Panc1 (cell line): ENCODE measurements at regions not wholly inside any gene's neighbourhood (a gene's known extent, or its start where the extent isn't known, plus 50 kb on each side); places are given as distances from the start of the nearest gene placed in this dataset.

ENCODE experiments used
- ATAC-seq: fragments of 200-7000 bp; cut with Tn5 transposase; 2 replicates; pipeline ENCODE4 v1.9.1; 2020; ENCODE audit warnings: mild to moderate bottlenecking, moderate library complexity
- BruUV-seq: library from RNA; stranded (reverse); fragments of 400-500 nt; replicated peaks from 2 replicates; lab custom pipeline; 2021; lab: Mats Ljungman, UMichigan
- CTCF ChIA-PET: fragments of 300-600 bp; sonication (Branson Sonifier 250); formaldehyde crosslinking; loops from one replicate; lab custom pipeline; 2022; ENCODE audit warnings: antibody characterized with exemption; lab: Charles Lee
- POLR2A ChIA-PET: fragments of 300-600 bp; sonication (Branson Sonifier 250); formaldehyde crosslinking; loops from one replicate; lab custom pipeline; 2022; ENCODE audit warnings: antibody characterized with exemption; lab: Charles Lee
- DNase-seq: peaks from one replicate; pipeline ENCODE4 v3.0.0-alpha.2; 2010; ENCODE audit warnings: low read depth, low spot score
- H3K27ac ChIP-seq: 2 replicates; pipeline ENCODE4 v1.5.1; 2011; ENCODE audit warnings: mild to moderate bottlenecking, low read length, inconsistent platforms
- H3K27me3 ChIP-seq: fragments of 200-500 bp; sonication (Bioruptor generic); 2 replicates; pipeline ENCODE4 v1.6.0; 2014; ENCODE audit warnings: low read length, inconsistent platforms; ENCODE audit not compliant: control insufficient read depth, insufficient read depth
- H3K36me3 ChIP-seq: fragments of 200-500 bp; sonication (Bioruptor generic); 2 replicates; pipeline ENCODE4 v1.5.1; 2014; ENCODE audit warnings: inconsistent platforms, mild to moderate bottlenecking, low read length, moderate library complexity; ENCODE audit not compliant: control insufficient read depth, insufficient read depth
- H3K4me1 ChIP-seq: 2 replicates; pipeline ENCODE4 v1.5.1; 2011; ENCODE audit warnings: inconsistent platforms, mild to moderate bottlenecking, low read length, moderate library complexity; ENCODE audit not compliant: control insufficient read depth, insufficient read depth
- H3K4me3 ChIP-seq, 2 experiments: 2 replicates each; pipeline ENCODE4 v1.5.1; 2011 to 2012; ENCODE audit warnings: low read depth in 2 of 2, low read length in 2 of 2, mild to moderate bottlenecking in 2 of 2, inconsistent platforms in 1 of 2, moderate library complexity in 1 of 2
- H3K9me3 ChIP-seq: fragments of 200-500 bp; sonication (Bioruptor generic); 2 replicates; pipeline ENCODE4 v1.5.1; 2014; ENCODE audit warnings: low read depth, mild to moderate bottlenecking, inconsistent platforms, low read length, moderate library complexity; ENCODE audit not compliant: control insufficient read depth, insufficient read depth
- CTCF ChIP-seq: fragments of 450-650 bp; IDR thresholded peaks from 2 replicates; pipeline ENCODE4 v1.5.1; 2017; ENCODE audit warnings: mild to moderate bottlenecking
- POLR2AphosphoS5 ChIP-seq: IDR thresholded peaks from 2 replicates; pipeline ENCODE4 v1.6.1; 2012; ENCODE audit warnings: mild to moderate bottlenecking, low read depth, low read length, moderate library complexity
- REST ChIP-seq, 2 experiments: IDR thresholded peaks; 2 replicates each; pipeline ENCODE4 v1.6.1; 2011 to 2012; ENCODE audit warnings: low read depth in 2 of 2, control low read depth in 1 of 2, low read length in 1 of 2, mild to moderate bottlenecking in 1 of 2, moderate library complexity in 1 of 2; ENCODE audit not compliant: insufficient read depth in 1 of 2
- SIN3A ChIP-seq: IDR thresholded peaks from 2 replicates; pipeline ENCODE4 v1.6.1; 2012; ENCODE audit warnings: low read depth, mild to moderate bottlenecking, low read length, moderate library complexity, borderline replicate concordance; ENCODE audit not compliant: insufficient read depth
- TCF7L2 ChIP-seq: IDR thresholded peaks from 2 replicates; pipeline ENCODE4 v1.6.1; 2011; ENCODE audit warnings: mild to moderate bottlenecking, low read depth, low read length, inconsistent platforms
- in situ Hi-C: cut with HindIII; loops from 2 replicates; pipeline ENCODE4 v1.10.0; 2016; ENCODE audit warnings: low sequenced_read_pairs, low pct_unique_long_range_greater_than_20kb
- intact Hi-C: fragments of 100-400 bp; cut with micrococcal nuclease; formaldehyde crosslinking; loops from one replicate; pipeline ENCODE4 v1.10.0; 2022; ENCODE audit not compliant: unreplicated experiment

GRCh38 chr4:186782302-186782701 lies 58.6 kb upstream of the FAT1 start:
- no peaks in the 10 kb centered on the region for H3K36me3 ChIP-seq
- H3K27ac ChIP-seq = peak overlapping the region; percentile 51
- ATAC-seq = no peak
- H3K9me3 ChIP-seq = no peaks in the 10 kb centered on the region
- in situ Hi-C loops = no loop called here
- TF ChIP-seq TCF7L2 (no peak), POLR2AphosphoS5 (no peak), SIN3A (no peak), CTCF (no peak), REST (IDR thresholded peaks at IDR 0.05; ENCODE audit: insufficient read depth in 1 of 2, low read depth in 2 of 2, low read length in 1 of 2) (no peak)
- no TSS peak for BruUV-seq
- DNase-seq = no peak
- peaks cover 10% of the 10 kb centered on the region for H3K4me1 ChIP-seq
- POLR2A ChIA-PET = no interaction called here
- no peak overlapping the region for H3K4me3 ChIP-seq
- intact Hi-C loops = no loop called here
- CTCF ChIA-PET = no interaction called here
- H3K27me3 ChIP-seq = no peaks in the 10 kb centered on the region

GRCh38 chr4:186787536-186787935 lies 63.9 kb upstream of the FAT1 start:
- intact Hi-C loops = no loop called here
- POLR2A ChIA-PET = no interaction called here
- no TSS peak for BruUV-seq
- ATAC-seq (no peak), DNase-seq (no peak)
- Histone ChIP-seq H3K4me1 (no peaks in the 10 kb centered on the region), H3K36me3 (no peaks in the 10 kb centered on the region), H3K4me3 (no peak overlapping the region), H3K9me3 (no peaks in the 10 kb centered on the region), H3K27ac (no peak overlapping the region), H3K27me3 (no peaks in the 10 kb centered on the region)
- CTCF ChIA-PET = no interaction called here
- TF ChIP-seq CTCF (no peak), SIN3A (no peak), TCF7L2 (no peak), REST (IDR thresholded peaks at IDR 0.05; ENCODE audit: insufficient read depth in 1 of 2, low read depth in 2 of 2, low read length in 1 of 2) (no peak), POLR2AphosphoS5 (no peak)
- in situ Hi-C loops = no loop called here
